Type B pancreatic cell (in vitro differentiated cells): ENCODE measurements at regions not wholly inside any gene's neighbourhood (a gene's known extent, or its start where the extent isn't known, plus 50 kb on each side); places are given as distances from the start of the nearest gene placed in this dataset.

Experiments
- DNase-seq: peaks from one replicate; pipeline ENCODE4 v3.0.0; 2021; ENCODE audit warnings: mixed read lengths; ENCODE audit not compliant: unreplicated experiment; ENCODE audit errors: extremely low spot score
- H3K27ac Mint-ChIP-seq: 2 replicates; pipeline ENCODE4 v1.8.0; 2021; ENCODE audit warnings: mild to moderate bottlenecking, mixed read lengths
- H3K27me3 Mint-ChIP-seq: 2 replicates; pipeline ENCODE4 v1.8.0; 2021; ENCODE audit warnings: mixed read lengths
- H3K36me3 Mint-ChIP-seq: 2 replicates; pipeline ENCODE4 v1.8.0; 2021; ENCODE audit warnings: mixed read lengths
- H3K4me1 Mint-ChIP-seq: one replicate; pipeline ENCODE4 v1.8.0; 2021; ENCODE audit warnings: mixed read lengths; ENCODE audit not compliant: unreplicated experiment
- H3K4me3 Mint-ChIP-seq: 2 replicates; pipeline ENCODE4 v1.8.0; 2021; ENCODE audit warnings: mild to moderate bottlenecking, mixed read lengths
- H3K9me3 Mint-ChIP-seq: 2 replicates; pipeline ENCODE4 v1.8.0; 2021; ENCODE audit warnings: mixed read lengths
- TF ChIP-seq, protein P1 (sequence below): fragments of 200-600 bp; sonication (generic); conservative IDR thresholded peaks from 2 replicates; pipeline ENCODE4 v1.5.0; 2021; ENCODE audit warnings: antibody characterized with exemption, mild to moderate bottlenecking

DNA sequence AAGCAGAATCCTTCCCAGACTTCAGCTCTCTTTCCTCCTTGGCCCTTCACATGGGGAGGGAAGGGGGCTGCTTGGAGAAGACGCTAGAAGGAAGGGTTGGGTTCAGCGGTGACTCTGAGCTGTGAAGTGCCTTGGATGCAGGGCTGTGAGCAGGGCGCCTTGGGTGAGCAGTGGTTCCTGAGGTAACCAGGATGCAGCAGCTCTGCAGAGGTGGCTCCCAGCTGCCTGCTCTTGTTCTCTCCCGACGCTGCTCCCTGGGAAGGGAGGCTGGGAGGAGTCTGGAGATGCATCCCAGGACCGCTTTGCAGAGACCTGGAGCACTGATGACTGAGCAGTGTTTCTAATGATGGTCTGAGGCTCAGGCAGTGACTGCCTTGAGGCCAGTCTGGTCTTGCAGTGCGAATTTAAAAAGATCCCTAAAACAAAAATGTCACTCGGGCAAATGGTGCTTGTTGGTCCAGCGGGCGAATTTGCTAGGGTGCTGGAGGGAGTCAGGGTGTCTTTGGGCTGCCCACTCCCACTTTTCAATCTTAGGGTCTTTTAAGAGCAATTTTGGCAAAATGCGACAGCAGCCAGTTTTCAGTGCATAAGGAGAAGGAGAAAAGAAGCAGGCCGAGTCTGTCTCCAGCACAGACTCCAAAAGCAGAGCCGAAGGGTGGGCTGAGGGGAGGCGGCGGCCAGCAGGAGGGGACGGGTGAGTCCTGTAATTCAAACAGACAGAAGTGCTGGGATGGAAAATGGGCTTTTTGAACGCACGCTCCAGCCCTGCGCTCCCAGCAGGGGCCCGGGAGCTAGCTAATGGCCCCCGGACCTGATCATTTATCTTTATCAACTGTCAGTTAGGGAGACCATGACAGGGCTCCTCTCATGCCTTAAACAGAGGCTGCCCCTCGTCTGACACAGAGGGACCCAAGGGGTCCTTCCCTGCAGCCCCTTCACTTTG, 191.2 kb upstream of the SHH start:
- no peak overlapping the region for H3K4me3 Mint-ChIP-seq
- H3K27ac Mint-ChIP-seq = no peak overlapping the region
- no peaks in the 10 kb centered on the region for H3K4me1 Mint-ChIP-seq
- no peaks in the 10 kb centered on the region for H3K36me3 Mint-ChIP-seq
- no peaks in the 10 kb centered on the region for H3K9me3 Mint-ChIP-seq
- H3K27me3 Mint-ChIP-seq = peaks cover 10% of the 10 kb centered on the region
- TF ChIP-seq, protein P1, sequence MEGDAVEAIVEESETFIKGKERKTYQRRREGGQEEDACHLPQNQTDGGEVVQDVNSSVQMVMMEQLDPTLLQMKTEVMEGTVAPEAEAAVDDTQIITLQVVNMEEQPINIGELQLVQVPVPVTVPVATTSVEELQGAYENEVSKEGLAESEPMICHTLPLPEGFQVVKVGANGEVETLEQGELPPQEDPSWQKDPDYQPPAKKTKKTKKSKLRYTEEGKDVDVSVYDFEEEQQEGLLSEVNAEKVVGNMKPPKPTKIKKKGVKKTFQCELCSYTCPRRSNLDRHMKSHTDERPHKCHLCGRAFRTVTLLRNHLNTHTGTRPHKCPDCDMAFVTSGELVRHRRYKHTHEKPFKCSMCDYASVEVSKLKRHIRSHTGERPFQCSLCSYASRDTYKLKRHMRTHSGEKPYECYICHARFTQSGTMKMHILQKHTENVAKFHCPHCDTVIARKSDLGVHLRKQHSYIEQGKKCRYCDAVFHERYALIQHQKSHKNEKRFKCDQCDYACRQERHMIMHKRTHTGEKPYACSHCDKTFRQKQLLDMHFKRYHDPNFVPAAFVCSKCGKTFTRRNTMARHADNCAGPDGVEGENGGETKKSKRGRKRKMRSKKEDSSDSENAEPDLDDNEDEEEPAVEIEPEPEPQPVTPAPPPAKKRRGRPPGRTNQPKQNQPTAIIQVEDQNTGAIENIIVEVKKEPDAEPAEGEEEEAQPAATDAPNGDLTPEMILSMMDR = no peak
- DNase-seq = peak; percentile 43

GRCh38 chr7:156002362-156003066, 190.3 kb upstream of the SHH start:
- Mint-ChIP-seq H3K36me3 (no peaks in the 10 kb centered on the region), H3K27ac (no peak overlapping the region), H3K27me3 (peaks cover 10% of the 10 kb centered on the region), H3K4me3 (no peak overlapping the region), H3K9me3 (no peaks in the 10 kb centered on the region), H3K4me1 (no peaks in the 10 kb centered on the region)
- TF ChIP-seq, protein P1 = no peak
- DNase-seq = peak; percentile 27

GRCh38 chr7:156001496-156002260, 189.4 kb upstream of the SHH start:
- no peaks in the 10 kb centered on the region for H3K9me3 Mint-ChIP-seq
- H3K36me3 Mint-ChIP-seq = no peaks in the 10 kb centered on the region
- TF ChIP-seq, protein P1 = no peak
- DNase-seq = peak; percentile 54
- H3K27me3 Mint-ChIP-seq = peaks cover 15% of the 10 kb centered on the region
- H3K27ac Mint-ChIP-seq = no peak overlapping the region
- no peak overlapping the region for H3K4me3 Mint-ChIP-seq
- no peaks in the 10 kb centered on the region for H3K4me1 Mint-ChIP-seq

DNA sequence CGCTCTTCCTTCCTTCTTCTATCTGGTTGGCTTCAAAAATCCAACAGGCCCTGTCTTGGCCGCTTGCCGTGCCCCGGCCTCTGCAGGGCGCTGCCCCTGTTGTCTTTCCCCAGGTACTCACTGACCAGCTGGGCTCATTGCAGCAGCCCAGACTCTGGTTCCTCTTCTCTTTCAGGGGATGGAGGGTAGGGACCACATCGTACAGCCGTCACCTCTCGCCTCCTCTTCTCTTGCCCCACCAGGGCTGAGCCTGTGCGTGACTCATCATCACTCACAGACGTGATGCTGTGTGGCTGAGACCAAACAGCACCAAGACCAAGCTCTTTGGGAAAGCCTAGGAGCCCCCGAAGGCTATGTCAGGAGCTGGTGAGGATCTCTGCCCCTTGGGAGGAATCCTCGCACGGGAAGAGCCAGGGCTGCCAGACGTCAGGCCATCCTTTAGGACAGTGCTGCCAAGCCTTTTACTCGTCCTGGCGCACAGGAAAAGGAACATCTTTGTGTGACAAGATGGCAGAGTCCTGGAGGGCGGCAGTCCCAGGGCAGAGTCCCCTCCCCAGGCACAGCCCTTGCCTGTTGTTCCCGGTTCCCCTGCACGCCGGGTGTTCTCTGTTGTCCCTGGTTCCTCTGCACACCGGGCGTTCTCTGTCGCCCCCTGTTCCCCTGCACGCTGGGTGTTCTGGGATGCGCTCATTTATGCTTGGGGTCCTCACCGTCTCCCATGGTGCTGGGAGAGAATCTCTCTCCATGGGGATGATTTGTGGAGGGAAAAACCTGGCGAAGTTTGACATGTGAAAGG, 188.5 kb upstream of the SHH start:
- Mint-ChIP-seq H3K36me3 (no peaks in the 10 kb centered on the region), H3K27ac (no peak overlapping the region), H3K4me1 (no peaks in the 10 kb centered on the region), H3K27me3 (peaks cover 15% of the 10 kb centered on the region), H3K9me3 (no peaks in the 10 kb centered on the region), H3K4me3 (no peak overlapping the region)
- TF ChIP-seq, protein P1 = no peak
- DNase-seq = no peak
